ENCODE measurements at regions not wholly inside any gene's neighbourhood (a gene's known extent, or its start where the extent isn't known, plus 50 kb on each side); places are given as distances from the start of the nearest gene placed in this dataset.
"Not testable (repeated sequence)": the region's sequence is repeated elsewhere in the genome, so short reads cannot be mapped to it uniquely, and the experiment has no call there.

- no peak for TF ChIP-seq CTCF (IDR thresholded peaks at IDR 0.05; ENCODE audit: insufficient read depth, low read length, severe bottlenecking)
- DNase-seq (ENCODE audit: low read depth) (no peak), FAIRE-seq (peak; percentile 7)
- Histone ChIP-seq H3K27me3 (ENCODE audit: control insufficient read depth, insufficient read depth, low read length) (peaks cover 56% of the 10 kb centered on the region), H3K4me3 (ENCODE audit: low read depth, low read length) (no peak overlapping the region), H3K36me3 (ENCODE audit: control insufficient read depth, insufficient read depth, low read length) (no peaks in the 10 kb centered on the region)
These were observed 95.8 kb downstream of the PRKAB2 start for GRCh38 chr1:147076442-147076841.

DNA sequence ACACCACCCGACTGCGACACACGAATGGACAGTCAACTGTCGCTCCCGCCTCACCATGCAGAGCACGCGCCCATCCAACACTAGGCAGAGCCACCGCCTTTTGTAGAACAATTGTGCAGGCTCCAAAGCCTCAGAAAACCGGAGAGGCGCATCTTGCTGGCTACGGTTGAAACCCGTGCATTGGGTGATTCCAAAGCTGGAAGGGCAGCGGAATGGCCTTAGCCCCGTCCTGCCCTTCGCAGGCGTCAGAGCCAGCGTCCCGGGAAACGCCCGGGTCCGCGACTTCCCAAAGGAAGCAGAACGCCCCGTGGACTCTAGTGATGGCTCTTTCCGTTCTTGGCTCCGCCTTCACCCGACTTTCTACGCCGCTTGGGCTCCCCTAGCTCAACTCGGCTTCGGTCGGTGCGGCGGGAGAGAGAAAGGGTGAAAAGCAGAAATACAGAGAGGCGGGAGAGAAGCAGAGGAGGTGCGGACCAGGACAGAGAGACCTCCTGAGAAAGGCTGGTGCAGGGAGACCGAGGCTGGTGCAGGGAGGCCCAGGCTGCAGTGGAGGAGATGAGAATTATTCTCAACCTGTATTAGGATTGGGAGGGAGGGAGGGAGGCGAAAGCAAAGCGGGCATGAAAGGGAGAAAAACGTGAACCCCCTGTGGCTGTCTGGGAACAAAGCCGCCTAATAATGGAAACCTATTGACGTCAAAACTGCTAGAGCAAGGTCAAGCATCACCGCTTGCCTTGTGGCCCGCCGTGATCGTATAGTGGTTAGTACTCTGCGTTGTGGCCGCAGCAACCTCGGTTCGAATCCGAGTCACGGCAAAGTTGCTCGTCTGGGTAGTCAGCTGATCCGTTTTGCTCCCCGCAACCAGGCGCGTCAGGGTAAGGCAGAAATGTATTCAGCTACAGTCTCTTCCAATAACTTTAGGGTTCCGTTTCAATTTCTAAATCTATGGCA, 99.5 kb downstream of the PRKAB2 start:
- Histone ChIP-seq H3K36me3 (ENCODE audit: control insufficient read depth, insufficient read depth, low read length) (no peaks in the 10 kb centered on the region), H3K4me3 (ENCODE audit: low read depth, low read length) (peak overlapping the region; percentile 11), H3K27me3 (ENCODE audit: control insufficient read depth, insufficient read depth, low read length) (peaks cover 24% of the 10 kb centered on the region)
- FAIRE-seq (no peak), DNase-seq (ENCODE audit: low read depth) (peak; percentile 4)
- no peak for TF ChIP-seq CTCF (IDR thresholded peaks at IDR 0.05; ENCODE audit: insufficient read depth, low read length, severe bottlenecking)

- Histone ChIP-seq H3K27me3 (ENCODE audit: control insufficient read depth, insufficient read depth, low read length) (peaks cover 19% of the 10 kb centered on the region), H3K36me3 (ENCODE audit: control insufficient read depth, insufficient read depth, low read length) (no peaks in the 10 kb centered on the region), H3K4me3 (ENCODE audit: low read depth, low read length) (no peak overlapping the region)
- TF ChIP-seq CTCF (IDR thresholded peaks at IDR 0.05; ENCODE audit: insufficient read depth, low read length, severe bottlenecking): no peak
- DNase-seq (ENCODE audit: low read depth): no peak
- FAIRE-seq: no peak
These were observed 101.1 kb downstream of the PRKAB2 start for GRCh38 chr1:147071142-147071541.

- no peak for FAIRE-seq
These were observed 109.3 kb downstream of the PRKAB2 start for GRCh38 chr1:147062956-147063355.

DNA sequence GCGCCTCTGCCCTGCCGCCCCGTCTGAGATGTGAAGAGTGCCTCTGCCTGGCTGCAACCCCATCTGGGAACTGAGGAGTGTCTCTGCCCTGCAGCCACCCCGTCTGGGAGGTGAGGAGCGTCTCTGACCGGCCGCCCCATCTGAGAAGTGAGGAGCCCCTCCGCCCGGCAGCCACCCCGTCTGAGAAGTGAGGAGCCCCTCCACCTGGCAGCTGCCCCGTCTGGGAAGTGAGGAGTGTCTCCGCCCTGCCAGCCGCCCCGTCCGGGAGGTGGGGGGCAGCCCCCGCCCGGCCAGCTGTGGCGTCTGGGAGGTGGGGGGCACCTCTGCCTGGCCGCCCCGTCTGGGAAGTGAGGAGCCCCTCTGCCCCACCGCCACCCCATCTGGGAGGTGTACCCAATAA, 110.4 kb downstream of the PRKAB2 start:
- not testable (repeated sequence) for FAIRE-seq; H3K27me3 ChIP-seq (ENCODE audit: control insufficient read depth, insufficient read depth, low read length); DNase-seq (ENCODE audit: low read depth); H3K36me3 ChIP-seq (ENCODE audit: control insufficient read depth, insufficient read depth, low read length); H3K4me3 ChIP-seq (ENCODE audit: low read depth, low read length)

More at GRCh38 chr1:147062956-147063355, 109.3 kb downstream of the PRKAB2 start:
- Histone ChIP-seq H3K36me3 (ENCODE audit: control insufficient read depth, insufficient read depth, low read length) (no peaks in the 10 kb centered on the region), H3K4me3 (ENCODE audit: low read depth, low read length) (no peak overlapping the region), H3K27me3 (ENCODE audit: control insufficient read depth, insufficient read depth, low read length) (peaks cover 1% of the 10 kb centered on the region)
- TF ChIP-seq CTCF (IDR thresholded peaks at IDR 0.05; ENCODE audit: insufficient read depth, low read length, severe bottlenecking): no peak
- DNase-seq (ENCODE audit: low read depth): no peak

- Histone ChIP-seq H3K27me3 (ENCODE audit: control insufficient read depth, insufficient read depth, low read length) (no peaks in the 10 kb centered on the region), H3K4me3 (ENCODE audit: low read depth, low read length) (no peak overlapping the region), H3K36me3 (ENCODE audit: control insufficient read depth, insufficient read depth, low read length) (no peaks in the 10 kb centered on the region)
- FAIRE-seq (no peak), DNase-seq (ENCODE audit: low read depth) (no peak)
- no peak for TF ChIP-seq CTCF (IDR thresholded peaks at IDR 0.05; ENCODE audit: insufficient read depth, low read length, severe bottlenecking)
These were observed 115.1 kb downstream of the NBPF12 start for GRCh38 chr1:147053269-147053668.

All from bronchial epithelial cell (primary cell).